Left cardiac atrium (tissue), 4 donors: ENCODE measurements at regions not wholly inside any gene's neighbourhood (a gene's known extent, or its start where the extent isn't known, plus 50 kb on each side); places are given as distances from the start of the nearest gene placed in this dataset.
"Not testable (repeated sequence)": the region's sequence is repeated elsewhere in the genome, so short reads cannot be mapped to it uniquely, and the experiment has no call there.

Experiments
- ATAC-seq, 2 donors: fragments of 200-7000 bp; cut with Tn5 transposase; one replicate each; pipeline ENCODE4 v1.9.1; 2020; ENCODE audit warnings: mild to moderate bottlenecking in 2 of 2, moderate library complexity in 2 of 2
- DNase-seq: peaks from one replicate; pipeline ENCODE4 v3.0.0-alpha.2; 2020
- intact Hi-C, 2 donors: fragments of 100-400 bp; cut with DNase I; formaldehyde crosslinking; loops; one replicate each; pipeline versions ENCODE4 v1.14.1 to v1.15.1; 2022 to 2023
- donor health status: DM: no; HTN: yes; CAD: no.
- donor health status: DM: no; HTN: yes; CAD: no; lungs with severe emphysema.
- donor health status: DM: yes; HTN: yes; CAD: no.
- donor health status: Dilated cardiomyopathy.

DNA sequence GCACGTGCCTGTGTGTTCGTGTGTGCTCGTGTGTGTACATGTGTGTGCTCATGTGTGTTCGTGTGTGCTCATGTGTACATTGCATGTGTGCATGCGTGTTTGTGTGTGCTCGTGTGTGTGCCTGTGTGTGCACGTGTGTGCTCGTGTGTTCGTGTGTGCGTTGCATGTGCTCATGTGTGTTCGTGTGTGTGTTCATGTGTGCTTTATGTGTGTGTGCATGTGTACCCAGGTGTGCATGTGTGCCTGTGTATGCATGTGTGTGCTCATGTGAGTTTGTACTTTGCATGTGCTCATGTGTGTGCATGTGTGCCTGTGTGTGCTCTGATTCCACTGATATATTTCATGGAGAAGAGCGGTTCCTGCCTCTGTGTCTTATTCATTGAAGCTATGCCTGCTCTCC lies 265.5 kb downstream of the FOXL1 start:
- DNase-seq (no peak), ATAC-seq (no peak)
- intact Hi-C loops, result no loop called here

DNA sequence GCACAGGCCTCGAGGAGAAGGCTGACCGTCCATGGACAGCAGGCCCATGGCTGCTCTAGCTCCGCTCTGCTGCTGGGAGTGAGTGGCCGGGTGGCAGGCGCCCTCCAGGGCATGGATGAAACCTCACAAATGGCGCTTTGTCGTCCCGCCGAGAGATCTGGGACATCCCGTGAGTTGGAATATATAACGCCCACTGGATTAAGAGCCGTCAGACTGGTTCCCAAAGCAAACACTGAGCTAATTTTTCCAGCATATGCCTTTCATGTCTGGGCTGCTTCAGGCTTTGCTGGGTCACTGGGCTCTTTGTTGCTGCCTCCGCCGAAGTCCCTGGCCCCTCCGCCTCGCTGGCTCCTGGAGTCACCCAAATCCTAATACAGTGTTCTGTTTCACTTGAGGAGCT lies 266.3 kb downstream of the FOXL1 start:
- ATAC-seq, result no peak
- intact Hi-C loops, result no loop called here
- no peak for DNase-seq

DNA sequence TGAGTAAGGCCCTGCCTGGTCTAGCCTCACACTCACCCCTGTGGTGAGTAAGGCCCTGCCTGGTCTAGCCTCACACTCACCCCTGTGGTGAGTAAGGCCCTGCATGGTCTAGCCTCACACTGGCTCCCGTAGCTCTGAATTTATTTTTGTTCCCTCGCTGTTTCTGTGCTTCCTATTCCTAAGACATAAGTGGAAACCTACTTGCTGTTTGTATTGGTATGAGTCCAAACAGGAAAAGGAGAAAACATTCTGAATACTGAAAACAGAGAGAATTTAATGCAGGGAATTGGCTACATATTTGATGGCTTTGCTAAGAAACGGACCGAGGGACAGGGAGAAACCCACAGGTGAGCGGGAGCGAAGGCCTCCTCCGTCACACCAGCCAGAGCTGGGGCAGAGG lies 267.8 kb downstream of the FOXL1 start:
- intact Hi-C loops, result no loop called here

DNA sequence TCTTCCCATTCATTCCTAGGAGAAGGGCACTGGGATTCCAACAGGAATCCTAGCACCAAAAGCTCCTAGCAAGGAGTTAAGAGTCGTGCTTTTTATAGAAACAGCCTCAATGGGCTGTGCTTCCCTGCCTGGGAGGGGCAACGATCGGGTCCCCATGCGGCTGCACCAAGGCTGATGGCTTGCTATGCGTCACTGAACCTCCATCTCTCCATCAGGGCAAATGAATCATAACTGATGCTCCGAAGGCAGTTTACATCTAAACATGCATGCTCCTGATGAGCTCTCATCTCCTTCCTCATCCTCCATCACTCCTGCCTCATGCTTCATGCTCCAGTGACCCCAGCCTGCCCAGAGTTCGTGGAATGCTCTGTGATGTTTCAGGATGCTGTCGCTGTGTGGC lies 270.5 kb downstream of the FOXL1 start:
- ATAC-seq, result no peak
- intact Hi-C loops, result no loop called here
- no peak for DNase-seq

More for the DNA sequence above, 267.8 kb downstream of the FOXL1 start:
- DNase-seq (no peak), ATAC-seq (no peak)

DNA sequence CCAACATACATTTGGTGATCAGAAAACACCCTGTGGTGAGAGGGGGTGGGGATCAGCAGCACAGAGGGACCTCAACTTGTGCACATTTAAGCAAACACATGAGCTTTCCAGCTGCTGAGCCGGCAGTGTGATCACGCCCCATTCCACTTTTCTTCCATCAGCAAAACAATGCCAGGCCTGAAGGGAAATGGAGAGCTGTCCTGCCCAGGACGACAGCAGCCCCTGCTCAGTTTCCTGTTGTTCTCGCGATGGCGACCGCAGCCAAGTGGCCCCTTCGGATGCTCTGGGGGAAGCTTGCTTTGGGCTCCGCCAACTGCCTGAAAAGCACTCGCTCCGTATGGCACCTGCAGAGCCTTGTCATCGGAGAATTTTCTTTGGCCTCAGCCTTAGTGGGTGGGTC lies 272.3 kb downstream of the FOXL1 start:
- intact Hi-C loops, result no loop called here
- no peak for ATAC-seq
- DNase-seq, result no peak

DNA sequence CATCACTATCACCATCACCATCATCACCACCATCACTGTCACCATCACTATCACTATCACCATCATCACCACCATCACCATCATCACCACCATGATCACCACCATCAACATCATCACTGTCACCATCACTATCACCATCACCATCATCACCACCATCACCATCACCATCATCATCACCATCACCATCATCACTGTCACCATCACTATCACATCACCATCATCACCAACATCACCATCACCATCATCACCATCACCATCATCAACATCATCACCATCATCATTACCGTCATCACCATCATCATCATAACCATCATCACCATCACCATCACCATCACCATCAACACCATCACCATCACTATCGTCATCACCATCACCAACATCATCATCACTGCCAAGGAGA lies 273.8 kb downstream of the FOXL1 start:
- ATAC-seq (no peak), DNase-seq (no peak)
- intact Hi-C loops, result no loop called here

DNA sequence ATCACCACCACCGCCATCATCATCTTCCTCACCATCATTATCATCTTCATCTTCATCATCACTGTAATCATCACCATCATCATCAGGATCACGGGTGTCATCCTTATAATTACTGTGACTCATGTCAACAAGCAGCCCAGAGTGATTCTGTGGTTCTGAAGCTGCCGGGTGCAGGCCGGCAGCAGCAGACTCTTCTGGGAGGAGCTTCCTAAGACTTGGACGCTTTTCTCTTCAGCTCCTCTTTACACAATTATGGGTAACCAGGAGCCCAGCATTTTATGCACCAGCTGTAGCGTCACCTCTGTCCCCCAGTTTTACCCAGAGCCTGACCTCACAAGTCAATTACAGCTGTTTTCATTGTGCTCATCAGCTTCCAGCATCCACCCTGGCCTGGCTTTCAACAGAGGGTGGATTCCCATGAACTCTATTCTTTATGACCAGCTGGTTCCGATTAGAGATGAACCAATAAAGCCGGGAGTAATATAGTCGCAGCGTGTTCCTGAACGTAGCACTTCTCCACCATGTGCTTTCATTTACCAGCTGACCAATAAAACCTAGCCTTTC lies 275.8 kb downstream of the FOXL1 start:
- intact Hi-C loops, result no loop called here
- no peak for DNase-seq
- ATAC-seq, result no peak

DNA sequence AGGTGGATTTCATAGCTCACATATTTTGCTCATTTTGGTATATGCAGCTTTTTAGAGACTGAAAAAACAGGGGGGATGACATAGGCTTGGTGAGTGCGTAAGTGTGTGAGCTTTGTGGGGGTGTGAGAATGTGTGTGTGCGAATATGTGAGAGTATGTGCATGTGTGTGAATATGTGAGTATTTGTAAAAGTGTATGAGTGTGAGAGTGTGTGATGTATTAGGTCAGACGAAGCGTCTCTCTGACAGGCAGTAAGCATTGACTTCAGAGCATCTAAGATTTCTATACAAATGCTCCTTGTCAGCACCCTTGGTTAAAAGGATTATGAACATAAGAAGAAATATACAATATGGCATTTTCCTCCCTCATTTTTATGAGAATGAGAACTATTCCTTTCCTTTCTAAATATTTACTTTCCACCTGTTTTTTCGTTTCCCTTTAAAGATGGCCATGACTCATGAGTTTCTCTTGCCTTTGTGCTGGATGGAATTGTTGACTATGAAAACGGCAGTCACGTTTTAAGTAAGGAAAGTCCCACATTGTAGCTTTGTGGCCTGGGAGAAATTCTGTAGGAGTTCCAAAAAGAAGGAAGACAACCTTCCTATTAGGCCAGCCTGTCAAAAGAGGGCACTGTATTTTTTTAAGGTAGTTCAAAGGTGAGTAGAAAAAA lies 276.4 kb downstream of the FOXL1 start:
- ATAC-seq, result no peak
- DNase-seq, result no peak
- intact Hi-C loops, result no loop called here

DNA sequence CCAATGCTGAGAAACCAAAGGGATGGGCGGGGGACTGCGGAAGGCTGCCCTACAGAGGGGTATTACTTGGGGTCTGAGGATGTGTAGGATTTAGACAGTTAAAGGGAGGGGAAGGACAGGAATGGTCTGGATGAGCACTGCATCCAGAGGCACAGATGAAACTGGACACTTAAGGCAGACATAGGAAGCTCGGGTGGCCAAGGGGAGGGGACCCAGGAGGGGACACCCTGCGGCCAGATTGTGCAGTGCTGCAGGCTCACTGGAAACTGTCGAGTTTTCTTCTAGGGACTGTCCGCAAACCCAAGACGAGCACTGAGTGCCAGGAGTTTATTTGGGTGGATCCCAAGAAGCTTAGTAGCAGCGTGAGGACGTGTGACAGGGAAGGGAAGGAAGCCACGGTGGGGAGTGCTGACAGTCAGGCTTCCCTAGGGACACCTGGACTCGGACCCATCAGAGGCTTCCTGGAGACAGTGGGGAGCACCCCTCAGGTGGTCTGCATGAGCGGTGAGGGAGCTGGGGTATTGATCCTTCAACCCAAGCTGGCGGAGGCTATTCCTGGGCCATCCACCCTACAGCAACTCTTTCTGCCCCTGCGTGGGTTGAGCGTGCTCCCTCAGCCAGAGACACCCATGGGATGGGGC lies 278.7 kb downstream of the FOXL1 start:
- intact Hi-C loops, result no loop called here
- DNase-seq (no peak), ATAC-seq (no peak)

DNA sequence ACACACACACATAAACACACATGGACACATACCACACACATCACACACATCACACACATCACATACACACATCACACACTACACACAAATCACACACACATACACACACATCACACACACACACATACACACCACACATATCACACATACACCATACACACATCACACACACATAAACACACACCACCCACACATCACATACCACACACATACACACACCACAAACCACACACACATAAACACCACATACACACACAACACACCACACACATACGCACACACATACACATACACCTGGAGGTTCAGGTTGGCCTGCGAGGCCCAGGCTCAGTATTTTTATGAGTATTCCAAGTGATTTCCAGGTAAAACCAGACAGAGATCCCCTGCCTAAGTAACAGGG lies 279.5 kb downstream of the FOXL1 start:
- DNase-seq (no peak), ATAC-seq (no peak)
- intact Hi-C loops, result no loop called here

DNA sequence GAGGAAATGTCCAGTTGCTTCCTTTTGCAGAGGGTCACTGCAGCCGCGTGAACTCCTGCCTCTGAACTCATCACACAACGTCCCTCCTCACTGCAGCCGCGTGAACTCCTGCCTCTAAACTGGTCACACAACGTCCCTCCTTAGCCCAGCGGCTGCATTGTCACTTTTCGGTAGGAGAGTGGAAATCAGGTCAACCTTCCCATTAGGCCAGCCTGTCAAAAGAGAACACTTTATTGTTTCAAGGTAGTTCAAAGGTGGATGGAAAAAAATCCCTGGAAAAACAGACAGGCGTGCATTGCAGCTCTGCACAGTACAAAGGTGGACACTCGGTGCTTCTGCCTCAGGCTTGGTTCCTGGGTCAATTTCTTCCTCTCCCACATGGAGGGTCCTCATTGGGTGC lies 280.2 kb downstream of the FOXL1 start:
- DNase-seq (no peak), ATAC-seq (no peak)
- intact Hi-C loops, result no loop called here

DNA sequence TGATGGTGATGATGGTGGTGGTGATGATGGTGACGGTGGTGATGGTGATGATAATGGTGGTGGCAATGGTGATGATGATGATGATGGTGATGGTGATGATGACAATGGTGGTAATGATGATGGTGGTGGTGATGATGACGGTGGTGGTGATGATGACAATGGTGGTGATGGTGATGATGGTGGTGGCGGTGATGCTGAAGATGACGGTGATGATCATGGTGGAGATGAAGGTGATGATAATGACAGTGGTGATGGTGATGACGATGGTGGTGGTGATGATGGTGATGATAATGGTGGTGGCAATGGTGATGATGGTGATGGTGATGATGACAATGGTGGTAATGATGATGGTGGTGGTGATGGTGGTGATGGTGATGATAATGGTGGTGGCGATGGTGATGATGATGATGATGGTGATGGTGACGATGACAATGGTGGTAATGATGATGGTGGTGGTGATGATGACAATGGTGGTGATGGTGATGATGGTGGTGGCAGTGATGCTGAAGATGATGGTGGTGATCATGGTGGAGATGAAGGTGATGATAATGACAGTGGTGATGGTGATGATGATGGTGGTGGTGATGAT lies 283.0 kb downstream of the FOXL1 start:
- intact Hi-C loops, DNase-seq, ATAC-seq: not testable (repeated sequence)

DNA sequence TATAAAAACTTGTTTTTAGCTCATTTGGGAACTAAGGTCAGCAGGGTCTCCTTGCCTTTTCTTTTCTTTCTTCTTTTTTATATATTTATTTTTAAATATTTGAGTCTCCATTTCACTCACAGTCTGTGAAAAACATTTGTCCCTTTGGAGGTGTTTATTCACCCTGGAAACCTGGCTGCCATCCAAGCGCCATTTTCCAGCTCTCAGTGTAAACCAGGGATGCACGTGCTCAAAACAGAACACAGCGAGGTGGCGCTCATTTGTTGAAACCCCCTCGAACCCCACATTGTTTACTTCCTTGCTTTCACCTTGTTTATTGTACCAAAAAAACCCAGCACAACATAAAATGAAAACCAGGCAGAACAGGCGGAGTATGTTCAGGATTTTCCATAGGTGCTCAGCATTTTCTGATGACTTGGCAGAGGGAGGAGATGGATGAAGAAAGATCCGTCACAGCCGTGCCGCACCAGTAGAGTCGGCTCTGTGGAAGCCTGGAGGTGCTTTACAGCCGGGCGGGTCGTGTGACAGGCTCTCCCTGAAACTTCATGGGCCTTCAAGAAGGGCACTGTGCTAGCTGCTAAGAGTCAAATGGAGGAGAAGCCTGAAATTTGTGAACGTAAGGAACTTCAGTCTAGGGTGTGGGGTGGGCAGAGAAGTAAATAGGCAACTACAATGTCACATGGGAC lies 284.4 kb downstream of the FOXL1 start:
- peak; percentile 58 for DNase-seq
- intact Hi-C loops, result no loop called here
- no peak for ATAC-seq

DNA sequence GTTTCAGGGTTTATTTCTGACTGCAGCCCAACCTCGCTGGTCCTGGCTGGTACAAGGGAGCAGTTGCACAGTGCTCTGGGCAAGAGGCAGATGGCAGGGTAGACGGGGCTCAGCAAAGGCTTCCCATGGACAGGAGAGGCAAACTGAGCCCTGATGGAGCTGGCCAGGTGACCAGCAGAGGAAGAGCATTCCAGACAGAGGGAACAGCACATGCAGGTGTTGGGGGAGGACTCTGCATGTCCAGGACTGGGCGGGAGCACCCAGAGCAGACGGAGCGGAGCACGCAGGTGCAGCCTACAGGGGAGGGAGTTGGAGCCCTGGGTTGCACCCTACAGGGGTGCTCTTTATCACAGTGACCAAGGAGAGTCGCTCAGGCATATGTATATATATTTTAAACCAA lies 285.3 kb downstream of the FOXL1 start:
- ATAC-seq (no peak), DNase-seq (no peak)
- intact Hi-C loops, result no loop called here

DNA sequence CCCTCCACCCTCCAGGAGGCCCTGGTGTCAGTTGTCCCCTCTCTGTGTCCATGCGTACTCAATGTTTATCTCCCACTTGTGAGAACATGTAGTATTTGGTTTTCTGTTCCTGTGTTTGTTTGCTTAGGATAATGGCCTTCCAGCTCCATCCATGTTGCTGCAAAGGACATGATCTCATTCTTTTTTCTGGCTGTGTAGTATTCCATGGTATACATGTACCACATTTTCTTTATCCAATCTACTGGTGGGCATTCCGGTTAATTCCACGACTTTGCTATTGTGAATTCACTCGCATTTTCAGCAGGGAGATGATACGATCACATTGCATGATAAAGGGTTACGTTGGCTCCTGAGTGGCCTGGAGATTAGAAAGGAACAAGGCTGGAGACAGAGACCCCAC lies 286.2 kb downstream of the FOXL1 start:
- DNase-seq, result no peak

DNA sequence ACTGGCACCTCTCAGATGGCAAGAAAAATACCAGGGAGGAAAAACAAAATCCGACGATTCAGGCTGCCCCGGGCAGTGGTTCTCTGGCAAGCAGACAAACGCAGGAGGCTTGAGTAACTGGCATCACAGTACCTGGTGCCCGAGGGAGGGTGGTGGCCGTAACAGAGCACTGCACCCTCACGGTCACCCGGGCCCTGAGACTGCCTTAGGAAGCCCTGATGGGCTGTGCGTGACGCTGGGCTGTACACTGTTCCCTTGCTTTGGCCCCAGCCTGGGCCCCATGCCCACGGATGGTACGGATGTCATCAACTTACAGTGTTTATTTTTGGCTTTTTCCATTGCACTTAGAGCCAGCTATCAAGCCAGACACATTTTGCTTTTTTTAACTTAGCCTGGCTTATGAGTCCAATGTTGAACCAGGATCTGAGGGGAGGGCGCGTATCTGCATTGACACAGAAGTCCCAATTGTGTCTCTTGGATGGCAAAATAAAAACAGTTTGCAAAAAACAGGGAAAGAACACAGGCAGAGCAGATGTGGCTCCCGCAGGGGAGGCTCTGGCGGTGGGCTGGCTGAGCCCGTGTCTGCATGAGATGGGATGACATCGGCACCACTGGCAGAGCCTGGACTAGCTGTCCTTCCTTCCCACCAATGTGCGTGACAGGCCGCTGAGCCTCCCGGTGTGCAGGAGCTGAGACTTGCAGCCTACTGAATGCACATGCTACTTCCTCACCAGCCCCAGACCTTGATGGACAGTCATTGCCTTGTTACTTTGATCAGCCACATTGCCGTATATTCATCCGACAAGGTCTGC lies 287.7 kb downstream of the FOXL1 start:
- ATAC-seq, result peak; percentile 95 to 97
- peak; percentile 78 for DNase-seq
- intact Hi-C loops, result no loop called here

More for the DNA sequence above, 286.2 kb downstream of the FOXL1 start:
- no peak for ATAC-seq
- intact Hi-C loops, result no loop called here

DNA sequence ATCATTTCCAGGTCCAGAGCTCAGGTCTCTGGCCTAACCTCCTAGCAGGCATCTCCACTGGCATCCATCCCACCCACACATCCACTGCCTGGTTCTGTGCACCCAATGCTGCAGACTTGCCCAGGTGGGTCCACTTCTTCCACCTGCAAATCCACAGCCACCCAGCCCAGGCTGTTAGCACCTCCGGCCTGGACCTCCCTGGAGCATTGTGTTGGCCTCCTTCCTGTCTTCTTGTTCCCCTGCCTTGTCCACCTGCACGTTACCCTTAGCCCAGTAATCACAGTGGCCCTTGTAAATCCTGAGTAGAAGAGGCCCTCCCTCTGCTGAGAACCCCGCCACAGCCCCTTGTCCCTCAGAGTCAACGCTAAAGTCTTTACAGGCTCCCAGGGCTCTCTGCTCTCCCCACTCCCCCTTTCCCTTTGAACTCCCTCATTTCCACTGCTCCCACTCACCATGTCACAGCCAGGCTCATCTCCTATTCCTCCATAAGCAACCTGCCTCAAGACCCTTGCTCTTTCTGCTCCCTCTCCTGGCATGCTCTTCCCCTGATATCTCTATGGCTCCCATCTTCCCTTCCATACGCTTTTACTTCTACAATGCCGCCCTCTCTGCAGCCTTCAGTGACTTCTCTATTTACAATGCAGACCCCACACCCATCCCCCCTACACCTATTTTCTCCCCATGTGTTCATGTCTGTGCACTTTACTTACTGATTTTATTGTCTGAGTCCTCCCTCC lies 288.8 kb downstream of the FOXL1 start:
- intact Hi-C loops, result no loop called here
- ATAC-seq (no peak), DNase-seq (no peak)

DNA sequence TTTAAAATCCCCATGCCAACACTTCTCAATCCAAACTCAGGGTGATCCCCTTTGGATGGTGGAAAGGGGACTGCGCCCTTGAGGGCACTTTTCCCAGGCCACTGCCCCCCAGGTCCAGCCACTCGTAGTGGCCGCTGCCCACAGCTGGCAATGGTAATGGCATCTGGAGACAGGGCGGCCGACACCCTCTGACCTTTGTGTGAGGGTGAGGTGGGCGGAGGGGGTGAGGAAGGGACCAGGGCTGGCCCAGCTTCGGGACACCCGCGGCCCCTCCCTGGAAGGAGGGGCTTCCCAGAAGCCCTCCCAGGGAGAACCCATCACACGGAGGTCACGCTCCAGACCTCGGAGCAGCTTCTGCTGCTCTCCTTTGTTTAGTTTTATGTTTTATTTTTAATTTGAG lies 289.7 kb downstream of the FOXL1 start:
- intact Hi-C loops, result no loop called here
- ATAC-seq, result no peak
- no peak for DNase-seq

DNA sequence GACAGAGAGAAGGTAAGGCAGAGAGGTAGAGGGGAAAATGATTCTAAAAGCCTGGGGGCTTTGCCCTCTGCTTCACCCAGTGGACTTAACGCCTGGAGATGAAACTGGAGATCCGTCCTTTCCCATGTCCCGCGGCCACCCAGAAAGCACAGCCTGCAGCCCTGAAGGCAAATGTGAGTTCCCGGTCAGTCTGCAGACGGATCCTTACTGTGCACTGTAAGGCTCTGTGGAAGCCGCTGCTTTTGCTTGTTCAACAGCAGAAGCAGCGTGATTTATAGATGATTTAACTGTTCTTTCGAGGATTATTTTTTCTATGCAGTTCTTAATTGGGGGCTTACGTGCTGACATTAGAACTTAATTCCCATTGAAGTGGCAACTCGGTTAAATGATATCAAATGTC lies 290.4 kb downstream of the FOXL1 start:
- no peak for ATAC-seq
- intact Hi-C loops, result no loop called here
- DNase-seq, result no peak
